ENCODE measurements at regions not wholly inside any gene's neighbourhood (a gene's known extent, or its start where the extent isn't known, plus 50 kb on each side); places are given as distances from the start of the nearest gene placed in this dataset.
A peak's percentile ranks its signal among the peaks of the same experiment; 100 is the strongest.

DNA sequence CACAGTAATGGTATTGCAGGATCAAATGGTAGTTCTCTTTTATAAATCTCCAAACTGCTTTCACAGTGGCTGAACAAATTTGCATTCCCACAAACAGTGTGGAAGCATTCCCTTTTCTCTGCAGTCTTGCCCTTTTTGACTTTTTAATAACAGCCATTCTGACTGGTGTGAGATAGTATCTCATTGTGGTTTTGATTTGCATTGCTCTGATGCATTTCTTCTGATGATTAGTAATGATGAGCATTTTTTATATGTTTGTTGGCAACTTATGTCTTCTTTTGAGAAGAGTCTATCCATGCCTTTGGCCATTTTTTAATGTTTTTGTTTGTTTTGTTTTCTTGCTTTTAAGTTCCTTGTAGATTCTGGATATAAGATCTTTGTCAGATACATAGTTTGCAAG is 316.1 kb upstream of the TMCO5A start:
- ChIA-PET POLR2A (no interaction called here), CTCF (no interaction called here)
- Histone ChIP-seq H3K36me3 (ENCODE audit: control insufficient read depth, insufficient read depth, low read length) (no peaks in the 10 kb centered on the region), H3K4me3 (ENCODE audit: low read depth, low read length) (no peak overlapping the region), H3K27me3 (ENCODE audit: control insufficient read depth, insufficient read depth, low read length) (no peaks in the 10 kb centered on the region)
- TF ChIP-seq, protein P1, sequence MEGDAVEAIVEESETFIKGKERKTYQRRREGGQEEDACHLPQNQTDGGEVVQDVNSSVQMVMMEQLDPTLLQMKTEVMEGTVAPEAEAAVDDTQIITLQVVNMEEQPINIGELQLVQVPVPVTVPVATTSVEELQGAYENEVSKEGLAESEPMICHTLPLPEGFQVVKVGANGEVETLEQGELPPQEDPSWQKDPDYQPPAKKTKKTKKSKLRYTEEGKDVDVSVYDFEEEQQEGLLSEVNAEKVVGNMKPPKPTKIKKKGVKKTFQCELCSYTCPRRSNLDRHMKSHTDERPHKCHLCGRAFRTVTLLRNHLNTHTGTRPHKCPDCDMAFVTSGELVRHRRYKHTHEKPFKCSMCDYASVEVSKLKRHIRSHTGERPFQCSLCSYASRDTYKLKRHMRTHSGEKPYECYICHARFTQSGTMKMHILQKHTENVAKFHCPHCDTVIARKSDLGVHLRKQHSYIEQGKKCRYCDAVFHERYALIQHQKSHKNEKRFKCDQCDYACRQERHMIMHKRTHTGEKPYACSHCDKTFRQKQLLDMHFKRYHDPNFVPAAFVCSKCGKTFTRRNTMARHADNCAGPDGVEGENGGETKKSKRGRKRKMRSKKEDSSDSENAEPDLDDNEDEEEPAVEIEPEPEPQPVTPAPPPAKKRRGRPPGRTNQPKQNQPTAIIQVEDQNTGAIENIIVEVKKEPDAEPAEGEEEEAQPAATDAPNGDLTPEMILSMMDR (IDR thresholded peaks at IDR 0.05; ENCODE audit: insufficient read depth, low read depth, low read length): no peak
- DNase-seq (ENCODE audit: low read depth): no peak

DNA sequence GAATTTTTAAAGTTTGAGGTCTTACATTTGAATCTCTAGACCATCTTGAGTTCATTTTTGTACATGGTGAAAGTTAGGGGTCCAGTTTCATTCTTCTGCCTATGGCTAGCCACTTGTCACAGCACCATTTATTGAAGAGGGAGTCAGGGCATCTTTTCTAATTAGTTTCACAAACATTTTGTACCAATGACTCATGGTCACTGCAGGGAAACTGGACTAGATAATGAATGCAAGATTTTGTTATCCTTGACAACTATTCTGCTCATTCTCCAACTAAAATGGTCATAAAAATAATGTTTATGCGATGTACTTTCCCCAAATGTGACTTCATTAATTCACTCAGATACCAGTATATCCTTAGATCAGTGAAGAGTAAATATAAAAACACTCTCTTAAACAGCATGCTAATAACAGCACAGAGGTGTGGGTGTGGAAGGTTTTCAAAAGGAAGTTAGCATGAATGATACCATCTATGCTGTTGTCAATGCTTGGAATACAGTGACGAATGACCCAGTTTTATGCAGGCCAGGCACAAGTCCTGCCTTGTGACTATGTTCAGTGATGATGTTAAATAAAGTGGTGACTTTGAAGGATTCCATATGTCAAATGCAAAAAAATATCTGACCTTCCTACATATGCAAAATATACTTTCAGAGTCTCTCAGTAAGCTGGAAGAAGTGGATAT is 314.9 kb upstream of the TMCO5A start:
- Histone ChIP-seq H3K27me3 (ENCODE audit: control insufficient read depth, insufficient read depth, low read length) (no peaks in the 10 kb centered on the region), H3K36me3 (ENCODE audit: control insufficient read depth, insufficient read depth, low read length) (no peaks in the 10 kb centered on the region), H3K4me3 (ENCODE audit: low read depth, low read length) (no peak overlapping the region)
- CTCF ChIA-PET: no interaction called here
- peak; percentile 30 for DNase-seq (ENCODE audit: low read depth)
- POLR2A ChIA-PET: no interaction called here
- TF ChIP-seq, protein P1 (IDR thresholded peaks at IDR 0.05; ENCODE audit: insufficient read depth, low read depth, low read length): no peak

DNA sequence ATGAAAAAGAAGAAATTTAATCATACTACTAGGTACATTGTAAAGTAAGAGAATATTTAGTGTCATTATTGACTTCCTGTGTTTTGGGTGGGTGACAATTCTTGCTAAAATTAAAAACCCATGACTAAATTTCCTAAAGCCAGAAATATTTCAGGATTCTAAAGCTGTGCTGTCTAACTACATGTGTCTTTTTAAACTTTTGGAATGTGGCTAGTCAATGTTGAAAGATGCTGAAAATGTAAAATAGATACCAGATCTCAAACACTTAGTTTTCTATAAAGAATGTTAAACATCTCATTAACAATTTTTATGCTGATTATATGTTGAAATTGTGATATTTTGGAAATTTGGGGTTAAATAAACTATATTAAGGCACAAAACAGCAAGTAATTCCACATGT is 308.9 kb upstream of the TMCO5A start:
- TF ChIP-seq, protein P1 (IDR thresholded peaks at IDR 0.05; ENCODE audit: insufficient read depth, low read depth, low read length): no peak
- POLR2A ChIA-PET: no interaction called here
- no peaks in the 10 kb centered on the region for H3K36me3 ChIP-seq (ENCODE audit: control insufficient read depth, insufficient read depth, low read length)
- no peak for DNase-seq (ENCODE audit: low read depth)
- no peaks in the 10 kb centered on the region for H3K27me3 ChIP-seq (ENCODE audit: control insufficient read depth, insufficient read depth, low read length)
- CTCF ChIA-PET: no interaction called here
- H3K4me3 ChIP-seq (ENCODE audit: low read depth, low read length): no peak overlapping the region

DNA sequence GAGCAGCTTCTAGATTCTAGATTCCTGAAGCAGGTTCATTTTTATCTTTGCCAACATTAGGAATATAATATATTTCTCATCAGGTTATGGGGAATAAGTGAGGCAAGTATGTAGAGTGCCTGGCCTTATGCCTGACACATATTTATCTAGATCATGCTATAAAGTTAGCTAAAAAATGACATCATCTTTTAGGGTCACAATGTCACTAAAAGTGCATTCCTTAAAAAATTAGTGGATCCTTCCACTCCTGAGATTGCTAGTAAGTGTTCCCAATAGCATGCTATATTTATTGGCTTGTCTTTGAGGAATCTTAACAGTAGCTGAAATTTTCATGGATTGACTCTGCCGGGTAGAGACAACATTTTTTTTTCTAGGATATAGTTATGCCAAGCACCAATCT is 305.9 kb upstream of the TMCO5A start:
- TF ChIP-seq, protein P1 (IDR thresholded peaks at IDR 0.05; ENCODE audit: insufficient read depth, low read depth, low read length): no peak

DNA sequence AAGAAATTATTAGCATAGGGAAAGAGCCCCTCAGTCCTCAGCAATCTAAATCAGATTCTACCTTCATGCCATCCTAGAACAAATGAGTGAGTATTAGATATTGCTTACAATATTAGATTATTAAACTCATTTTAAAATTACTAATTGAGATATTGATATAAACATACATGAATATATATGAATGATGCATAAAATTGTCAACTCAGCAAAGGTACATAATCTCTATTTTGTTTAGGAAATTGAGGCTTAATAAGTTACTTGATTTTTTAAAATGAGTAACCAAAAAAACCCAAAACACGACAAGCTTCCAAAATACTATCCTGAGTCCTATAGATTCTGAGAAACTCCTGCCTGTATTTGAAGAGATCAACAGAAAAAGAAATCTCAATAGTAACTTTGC is 297.7 kb upstream of the TMCO5A start:
- Histone ChIP-seq H3K36me3 (ENCODE audit: control insufficient read depth, insufficient read depth, low read length) (no peaks in the 10 kb centered on the region), H3K4me3 (ENCODE audit: low read depth, low read length) (no peak overlapping the region), H3K27me3 (ENCODE audit: control insufficient read depth, insufficient read depth, low read length) (no peaks in the 10 kb centered on the region)
- CTCF ChIA-PET: no interaction called here
- TF ChIP-seq, protein P1 (IDR thresholded peaks at IDR 0.05; ENCODE audit: insufficient read depth, low read depth, low read length): no peak
- POLR2A ChIA-PET: no interaction called here
- DNase-seq (ENCODE audit: low read depth): no peak

More for the DNA sequence above, 305.9 kb upstream of the TMCO5A start:
- Histone ChIP-seq H3K36me3 (ENCODE audit: control insufficient read depth, insufficient read depth, low read length) (no peaks in the 10 kb centered on the region), H3K27me3 (ENCODE audit: control insufficient read depth, insufficient read depth, low read length) (no peaks in the 10 kb centered on the region), H3K4me3 (ENCODE audit: low read depth, low read length) (no peak overlapping the region)
- no peak for DNase-seq (ENCODE audit: low read depth)
- POLR2A ChIA-PET: no interaction called here
- CTCF ChIA-PET: no interaction called here

Measured in BJ (cell line).